ENCODE measurements at regions not wholly inside any gene's neighbourhood (a gene's known extent, or its start where the extent isn't known, plus 50 kb on each side); places are given as distances from the start of the nearest gene placed in this dataset.

- TF ChIP-seq TEAD4 (IDR thresholded peaks at IDR 0.05) (no peak), EGR1 (IDR thresholded peaks at IDR 0.05) (no peak), YY1 (IDR thresholded peaks at IDR 0.05; ENCODE audit: low read depth) (no peak), ZBTB7A (IDR thresholded peaks at IDR 0.05; ENCODE audit: low read depth) (no peak), EP300 (IDR thresholded peaks at IDR 0.05; ENCODE audit: borderline replicate concordance) (no peak), REST (IDR thresholded peaks at IDR 0.05; ENCODE audit: low read depth) (no peak), TAF1 (IDR thresholded peaks at IDR 0.05; ENCODE audit: low read depth) (no peak)
Observed at GRCh38 chr15:66870880-66871388, 168.9 kb downstream of the SMAD6 start.

- TF ChIP-seq YY1 (IDR thresholded peaks at IDR 0.05; ENCODE audit: low read depth) (no peak), EGR1 (IDR thresholded peaks at IDR 0.05) (no peak), TEAD4 (IDR thresholded peaks at IDR 0.05) (no peak), USF1 (IDR thresholded peaks at IDR 0.05) (no peak), NFIC (IDR thresholded peaks at IDR 0.05) (no peak), CREB1 (IDR thresholded peaks at IDR 0.05; ENCODE audit: low read depth) (no peak), MAX (IDR thresholded peaks at IDR 0.05) (no peak), CEBPB (IDR thresholded peaks at IDR 0.05) (no peak), EP300 (IDR thresholded peaks at IDR 0.05; ENCODE audit: borderline replicate concordance) (no peak)
Observed at GRCh38 chr15:66872405-66872804, 170.4 kb downstream of the SMAD6 start.

- TF ChIP-seq CEBPB (IDR thresholded peaks at IDR 0.05) (no peak), CREB1 (IDR thresholded peaks at IDR 0.05; ENCODE audit: low read depth) (no peak), USF1 (IDR thresholded peaks at IDR 0.05) (no peak), FOXM1 (IDR thresholded peaks at IDR 0.05; ENCODE audit: borderline replicate concordance, low read depth) (no peak), YY1 (IDR thresholded peaks at IDR 0.05; ENCODE audit: low read depth) (no peak), ZBTB7A (IDR thresholded peaks at IDR 0.05; ENCODE audit: low read depth) (no peak), MAX (IDR thresholded peaks at IDR 0.05) (no peak), EP300 (IDR thresholded peaks at IDR 0.05; ENCODE audit: borderline replicate concordance) (no peak), RAD21 (IDR thresholded peaks at IDR 0.05; ENCODE audit: low read depth) (no peak), TAF1 (IDR thresholded peaks at IDR 0.05; ENCODE audit: low read depth) (no peak), REST (IDR thresholded peaks at IDR 0.05; ENCODE audit: low read depth) (no peak), NFIC (IDR thresholded peaks at IDR 0.05) (no peak), TCF12 (IDR thresholded peaks at IDR 0.05; ENCODE audit: low read depth) (no peak), EGR1 (IDR thresholded peaks at IDR 0.05) (no peak), TEAD4 (IDR thresholded peaks at IDR 0.05) (no peak)
Observed at GRCh38 chr15:66873856-66874255, 171.8 kb downstream of the SMAD6 start.

- TF ChIP-seq CEBPB (IDR thresholded peaks at IDR 0.05) (no peak), ZBTB7A (IDR thresholded peaks at IDR 0.05; ENCODE audit: low read depth) (peak; percentile 38; the same call in 1 of the 2 replicates)
Observed at GRCh38 chr15:66875588-66876420, 173.8 kb downstream of the SMAD6 start.

- no peak for TF ChIP-seq FOXM1 (IDR thresholded peaks at IDR 0.05; ENCODE audit: borderline replicate concordance, low read depth)
- no peak for TF ChIP-seq TEAD4 (IDR thresholded peaks at IDR 0.05)
- no peak for TF ChIP-seq MAX (IDR thresholded peaks at IDR 0.05)
- TF ChIP-seq TCF12 (IDR thresholded peaks at IDR 0.05; ENCODE audit: low read depth): no peak
- TF ChIP-seq EGR1 (IDR thresholded peaks at IDR 0.05): no peak
- TF ChIP-seq NFIC (IDR thresholded peaks at IDR 0.05): no peak
- no peak for TF ChIP-seq EP300 (IDR thresholded peaks at IDR 0.05; ENCODE audit: borderline replicate concordance)
- no peak for TF ChIP-seq REST (IDR thresholded peaks at IDR 0.05; ENCODE audit: low read depth)
- no peak for TF ChIP-seq RAD21 (IDR thresholded peaks at IDR 0.05; ENCODE audit: low read depth)
- TF ChIP-seq TAF1 (IDR thresholded peaks at IDR 0.05; ENCODE audit: low read depth): no peak; the same call in 1 of the 2 replicates
- TF ChIP-seq YY1 (IDR thresholded peaks at IDR 0.05; ENCODE audit: low read depth): no peak
- TF ChIP-seq ZBTB7A (IDR thresholded peaks at IDR 0.05; ENCODE audit: low read depth): no peak
- TF ChIP-seq CEBPB (IDR thresholded peaks at IDR 0.05): no peak
- no peak for TF ChIP-seq CREB1 (IDR thresholded peaks at IDR 0.05; ENCODE audit: low read depth)
- TF ChIP-seq USF1 (IDR thresholded peaks at IDR 0.05): no peak
Observed at GRCh38 chr15:66876421-66876730, 174.3 kb downstream of the SMAD6 start.
